ENCODE measurements at regions not wholly inside any gene's neighbourhood (a gene's known extent, or its start where the extent isn't known, plus 50 kb on each side); places are given as distances from the start of the nearest gene placed in this dataset.

- Histone ChIP-seq H3K4me3 (ENCODE audit: low read depth in 1 of 3, low read length in 3 of 3) (no peak overlapping the region), H3K36me3 (ENCODE audit: control insufficient read depth in 3 of 3, insufficient read depth in 2 of 3, low read depth in 1 of 3, low read length in 3 of 3) (no peaks in the 10 kb centered on the region), H3K9me3 (ENCODE audit: control insufficient read depth in 2 of 2, insufficient read depth in 1 of 2, low read depth in 1 of 2, low read length in 1 of 2) (no peaks in the 10 kb centered on the region), H3K27me3 (ENCODE audit: control insufficient read depth in 3 of 3, insufficient read depth in 3 of 3, low read length in 3 of 3) (no peaks in the 10 kb centered on the region), H3K4me1 (ENCODE audit: control insufficient read depth in 3 of 3, insufficient read depth in 2 of 3, low read depth in 1 of 3, low read length in 2 of 3) (no peaks in the 10 kb centered on the region), H3K27ac (ENCODE audit: low read depth in 1 of 3, low read length in 2 of 3) (no peak overlapping the region)
- 19 to 57% (median 37%) methylated on average over 1 of the region's 1 CpG for WGBS, 3 donors
- FAIRE-seq = no peak
- DNase-seq = peak in 1 of 2 donors; percentile 15
Measured at GRCh38 chr5:60403343-60404006, 296.5 kb downstream of the DEPDC1B start.

GRCh38 chr5:60402161-60402785 is 297.7 kb downstream of the DEPDC1B start:
- no peak overlapping the region for H3K4me3 ChIP-seq (ENCODE audit: low read depth in 1 of 3, low read length in 3 of 3)
- no peaks in the 10 kb centered on the region for H3K27me3 ChIP-seq (ENCODE audit: control insufficient read depth in 3 of 3, insufficient read depth in 3 of 3, low read length in 3 of 3)
- H3K36me3 ChIP-seq (ENCODE audit: control insufficient read depth in 3 of 3, insufficient read depth in 2 of 3, low read depth in 1 of 3, low read length in 3 of 3) = no peaks in the 10 kb centered on the region
- WGBS, 3 donors = 71 to 88% (median 82%) methylated on average over 8 of the region's 8 CpGs
- FAIRE-seq = no peak
- no peak overlapping the region for H3K27ac ChIP-seq (ENCODE audit: low read depth in 1 of 3, low read length in 2 of 3)
- no peaks in the 10 kb centered on the region for H3K4me1 ChIP-seq (ENCODE audit: control insufficient read depth in 3 of 3, insufficient read depth in 2 of 3, low read depth in 1 of 3, low read length in 2 of 3)
- no peaks in the 10 kb centered on the region for H3K9me3 ChIP-seq (ENCODE audit: control insufficient read depth in 2 of 2, insufficient read depth in 1 of 2, low read depth in 1 of 2, low read length in 1 of 2)
- no peak for DNase-seq

- no peaks in the 10 kb centered on the region for H3K4me1 ChIP-seq (ENCODE audit: control insufficient read depth in 3 of 3, insufficient read depth in 2 of 3, low read depth in 1 of 3, low read length in 2 of 3)
- H3K36me3 ChIP-seq (ENCODE audit: control insufficient read depth in 3 of 3, insufficient read depth in 2 of 3, low read depth in 1 of 3, low read length in 3 of 3) = no peaks in the 10 kb centered on the region
- FAIRE-seq (no peak), DNase-seq (no peak)
- H3K27me3 ChIP-seq (ENCODE audit: control insufficient read depth in 3 of 3, insufficient read depth in 3 of 3, low read length in 3 of 3) = no peaks in the 10 kb centered on the region
- H3K4me3 ChIP-seq (ENCODE audit: low read depth in 1 of 3, low read length in 3 of 3) = no peak overlapping the region
- H3K27ac ChIP-seq (ENCODE audit: low read depth in 1 of 3, low read length in 2 of 3) = no peak overlapping the region
- 75 to 84% (median 76%) methylated on average over 7 of the region's 7 CpGs for WGBS, 3 donors
- no peaks in the 10 kb centered on the region for H3K9me3 ChIP-seq (ENCODE audit: control insufficient read depth in 2 of 2, insufficient read depth in 1 of 2, low read depth in 1 of 2, low read length in 1 of 2)
Measured at GRCh38 chr5:60401526-60401925, 298.4 kb downstream of the DEPDC1B start.

GRCh38 chr5:60399507-60399906 is 300.5 kb downstream of the DEPDC1B start:
- Histone ChIP-seq H3K27me3 (ENCODE audit: control insufficient read depth in 3 of 3, insufficient read depth in 3 of 3, low read length in 3 of 3) (no peaks in the 10 kb centered on the region), H3K4me1 (ENCODE audit: control insufficient read depth in 3 of 3, insufficient read depth in 2 of 3, low read depth in 1 of 3, low read length in 2 of 3) (no peaks in the 10 kb centered on the region), H3K4me3 (ENCODE audit: low read depth in 1 of 3, low read length in 3 of 3) (no peak overlapping the region), H3K27ac (ENCODE audit: low read depth in 1 of 3, low read length in 2 of 3) (no peak overlapping the region), H3K36me3 (ENCODE audit: control insufficient read depth in 3 of 3, insufficient read depth in 2 of 3, low read depth in 1 of 3, low read length in 3 of 3) (no peaks in the 10 kb centered on the region), H3K9me3 (ENCODE audit: control insufficient read depth in 2 of 2, insufficient read depth in 1 of 2, low read depth in 1 of 2, low read length in 1 of 2) (no peaks in the 10 kb centered on the region)
- no peak for FAIRE-seq
- no peak for DNase-seq
- 78 to 85% (median 83%) methylated on average over 4 of the region's 4 CpGs for WGBS, 3 donors

DNA sequence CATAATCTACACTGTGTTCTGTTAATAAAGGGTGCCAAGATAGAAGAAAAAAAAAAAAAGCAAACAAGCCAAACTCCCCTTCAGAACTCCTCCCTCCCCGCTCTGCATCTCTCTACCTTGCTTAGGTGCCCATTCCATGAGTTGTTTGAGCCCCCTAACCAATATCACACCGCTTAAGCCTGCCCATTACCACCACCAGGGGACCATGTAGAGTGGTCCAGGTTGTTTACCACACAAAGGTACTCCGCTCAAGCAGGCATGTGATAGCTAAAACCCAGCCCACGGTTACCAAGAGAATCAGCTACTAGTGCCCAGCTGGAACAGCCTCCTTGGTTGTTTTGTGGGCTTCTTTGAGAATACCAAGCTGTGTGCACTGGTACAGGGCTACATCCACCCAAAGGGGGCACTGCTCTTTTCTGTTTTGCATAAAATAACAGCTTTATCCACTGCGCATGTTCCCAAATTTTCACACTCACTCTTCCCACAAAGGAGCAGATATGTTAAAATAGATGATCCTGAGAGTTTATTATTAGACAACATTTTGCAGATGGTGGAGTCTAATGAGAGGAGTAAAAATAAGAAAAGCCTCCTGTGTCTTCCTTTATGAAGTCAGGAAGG is 304.1 kb downstream of the DEPDC1B start:
- no peak for DNase-seq
- WGBS, 3 donors = 84 to 87% (median 86%) methylated on average over 5 of the region's 5 CpGs
- Histone ChIP-seq H3K36me3 (ENCODE audit: control insufficient read depth in 3 of 3, insufficient read depth in 2 of 3, low read depth in 1 of 3, low read length in 3 of 3) (no peaks in the 10 kb centered on the region), H3K4me1 (ENCODE audit: control insufficient read depth in 3 of 3, insufficient read depth in 2 of 3, low read depth in 1 of 3, low read length in 2 of 3) (no peaks in the 10 kb centered on the region), H3K27ac (ENCODE audit: low read depth in 1 of 3, low read length in 2 of 3) (no peak overlapping the region), H3K4me3 (ENCODE audit: low read depth in 1 of 3, low read length in 3 of 3) (no peak overlapping the region), H3K27me3 (ENCODE audit: control insufficient read depth in 3 of 3, insufficient read depth in 3 of 3, low read length in 3 of 3) (no peaks in the 10 kb centered on the region), H3K9me3 (ENCODE audit: control insufficient read depth in 2 of 2, insufficient read depth in 1 of 2, low read depth in 1 of 2, low read length in 1 of 2) (no peaks in the 10 kb centered on the region)
- no peak for FAIRE-seq

DNA sequence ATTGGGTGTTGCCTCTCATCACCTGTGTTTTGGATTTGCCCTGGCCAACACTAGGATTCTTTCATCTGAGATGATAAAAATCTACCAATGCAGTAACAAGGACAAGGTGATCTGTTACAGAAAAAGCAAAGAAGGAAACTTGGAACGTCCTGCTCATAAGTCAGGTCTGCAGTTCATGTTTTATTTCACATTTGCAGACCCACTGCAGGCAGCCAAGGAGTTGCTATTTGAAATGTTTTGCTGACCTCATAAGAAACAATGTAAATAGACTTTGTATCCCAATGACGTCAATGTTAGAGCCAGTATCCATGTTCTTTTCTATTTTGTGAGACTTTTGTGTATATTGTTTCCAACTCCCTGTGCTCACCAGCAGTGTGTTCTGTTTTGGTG is 312.9 kb downstream of the DEPDC1B start:
- FAIRE-seq (no peak), DNase-seq (no peak)
- H3K27me3 ChIP-seq (ENCODE audit: control insufficient read depth in 3 of 3, insufficient read depth in 3 of 3, low read length in 3 of 3) = no peaks in the 10 kb centered on the region
- H3K36me3 ChIP-seq (ENCODE audit: control insufficient read depth in 3 of 3, insufficient read depth in 2 of 3, low read depth in 1 of 3, low read length in 3 of 3) = no peaks in the 10 kb centered on the region
- H3K27ac ChIP-seq (ENCODE audit: low read depth in 1 of 3, low read length in 2 of 3) = no peak overlapping the region
- WGBS, 3 donors = 39 to 58% (median 52%) methylated on average over 2 of the region's 2 CpGs
- no peaks in the 10 kb centered on the region for H3K4me1 ChIP-seq (ENCODE audit: control insufficient read depth in 3 of 3, insufficient read depth in 2 of 3, low read depth in 1 of 3, low read length in 2 of 3)
- H3K9me3 ChIP-seq (ENCODE audit: control insufficient read depth in 2 of 2, insufficient read depth in 1 of 2, low read depth in 1 of 2, low read length in 1 of 2) = no peaks in the 10 kb centered on the region
- H3K4me3 ChIP-seq (ENCODE audit: low read depth in 1 of 3, low read length in 3 of 3) = no peak overlapping the region

- H3K27ac ChIP-seq (ENCODE audit: low read depth in 1 of 3, low read length in 2 of 3) = no peak overlapping the region
- 64 to 66% (median 65%) methylated on average over 5 of the region's 5 CpGs for WGBS, 3 donors
Measured at GRCh38 chr5:60386436-60387050, 313.4 kb downstream of the DEPDC1B start.

GRCh38 chr5:60382716-60383115 is 317.2 kb downstream of the DEPDC1B start:
- no peak overlapping the region for H3K27ac ChIP-seq (ENCODE audit: low read depth in 1 of 3, low read length in 2 of 3)
- DNase-seq = peak; percentile 31 to 38
- no peak for FAIRE-seq
- no peaks in the 10 kb centered on the region for H3K4me1 ChIP-seq (ENCODE audit: control insufficient read depth in 3 of 3, insufficient read depth in 2 of 3, low read depth in 1 of 3, low read length in 2 of 3)
- H3K36me3 ChIP-seq (ENCODE audit: control insufficient read depth in 3 of 3, insufficient read depth in 2 of 3, low read depth in 1 of 3, low read length in 3 of 3) = no peaks in the 10 kb centered on the region
- H3K27me3 ChIP-seq (ENCODE audit: control insufficient read depth in 3 of 3, insufficient read depth in 3 of 3, low read length in 3 of 3) = no peaks in the 10 kb centered on the region
- WGBS, 3 donors = 40 to 51% (median 46%) methylated on average over 3 of the region's 3 CpGs
- H3K9me3 ChIP-seq (ENCODE audit: control insufficient read depth in 2 of 2, insufficient read depth in 1 of 2, low read depth in 1 of 2, low read length in 1 of 2) = no peaks in the 10 kb centered on the region
- H3K4me3 ChIP-seq (ENCODE audit: low read depth in 1 of 3, low read length in 3 of 3) = no peak overlapping the region

More at GRCh38 chr5:60386436-60387050, 313.4 kb downstream of the DEPDC1B start:
- Histone ChIP-seq H3K9me3 (ENCODE audit: control insufficient read depth in 2 of 2, insufficient read depth in 1 of 2, low read depth in 1 of 2, low read length in 1 of 2) (no peaks in the 10 kb centered on the region), H3K27me3 (ENCODE audit: control insufficient read depth in 3 of 3, insufficient read depth in 3 of 3, low read length in 3 of 3) (no peaks in the 10 kb centered on the region), H3K4me3 (ENCODE audit: low read depth in 1 of 3, low read length in 3 of 3) (no peak overlapping the region), H3K36me3 (ENCODE audit: control insufficient read depth in 3 of 3, insufficient read depth in 2 of 3, low read depth in 1 of 3, low read length in 3 of 3) (no peaks in the 10 kb centered on the region), H3K4me1 (ENCODE audit: control insufficient read depth in 3 of 3, insufficient read depth in 2 of 3, low read depth in 1 of 3, low read length in 2 of 3) (no peaks in the 10 kb centered on the region)
- no peak for FAIRE-seq
- no peak for DNase-seq

All from small intestine (tissue), 7 donors.